VCaP (cell line): ENCODE measurements at regions not wholly inside any gene's neighbourhood (a gene's known extent, or its start where the extent isn't known, plus 50 kb on each side); places are given as distances from the start of the nearest gene placed in this dataset.

Experiments used
- H3K27ac ChIP-seq: fragments of 450-650 bp; 2 replicates; pipeline ENCODE4 v1.5.1; 2017
- TF ChIP-seq, protein P1 (sequence below): fragments of 450-650 bp; conservative IDR thresholded peaks from 2 replicates; pipeline ENCODE4 v1.5.1; 2017; ENCODE audit warnings: mild to moderate bottlenecking, moderate library complexity

- H3K27ac ChIP-seq: no peak overlapping the region
- TF ChIP-seq, protein P1, sequence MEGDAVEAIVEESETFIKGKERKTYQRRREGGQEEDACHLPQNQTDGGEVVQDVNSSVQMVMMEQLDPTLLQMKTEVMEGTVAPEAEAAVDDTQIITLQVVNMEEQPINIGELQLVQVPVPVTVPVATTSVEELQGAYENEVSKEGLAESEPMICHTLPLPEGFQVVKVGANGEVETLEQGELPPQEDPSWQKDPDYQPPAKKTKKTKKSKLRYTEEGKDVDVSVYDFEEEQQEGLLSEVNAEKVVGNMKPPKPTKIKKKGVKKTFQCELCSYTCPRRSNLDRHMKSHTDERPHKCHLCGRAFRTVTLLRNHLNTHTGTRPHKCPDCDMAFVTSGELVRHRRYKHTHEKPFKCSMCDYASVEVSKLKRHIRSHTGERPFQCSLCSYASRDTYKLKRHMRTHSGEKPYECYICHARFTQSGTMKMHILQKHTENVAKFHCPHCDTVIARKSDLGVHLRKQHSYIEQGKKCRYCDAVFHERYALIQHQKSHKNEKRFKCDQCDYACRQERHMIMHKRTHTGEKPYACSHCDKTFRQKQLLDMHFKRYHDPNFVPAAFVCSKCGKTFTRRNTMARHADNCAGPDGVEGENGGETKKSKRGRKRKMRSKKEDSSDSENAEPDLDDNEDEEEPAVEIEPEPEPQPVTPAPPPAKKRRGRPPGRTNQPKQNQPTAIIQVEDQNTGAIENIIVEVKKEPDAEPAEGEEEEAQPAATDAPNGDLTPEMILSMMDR: no peak
Measured at GRCh38 chr11:116379185-116379828, 393.5 kb downstream of the BUD13 start.

DNA sequence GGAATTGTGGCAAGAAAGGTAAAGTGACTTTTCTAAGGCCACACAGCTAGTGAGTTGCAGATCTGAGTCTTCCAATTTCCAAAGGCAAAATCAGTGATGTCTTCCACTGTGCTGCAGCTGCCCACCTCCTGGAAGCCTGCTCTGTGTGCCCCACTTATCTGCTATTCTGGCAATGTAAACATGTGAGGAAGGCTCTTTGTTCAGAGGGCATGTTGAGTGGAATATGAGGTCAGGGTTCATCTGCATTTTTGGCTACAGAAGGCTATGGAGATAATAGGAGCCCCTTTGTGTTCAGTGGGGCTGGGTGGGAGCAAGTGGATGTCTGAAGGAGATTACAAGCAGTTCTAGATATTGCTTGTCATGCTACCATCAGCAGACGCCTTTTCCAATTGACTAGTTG, 396.2 kb downstream of the BUD13 start:
- H3K27ac ChIP-seq: no peak overlapping the region

DNA sequence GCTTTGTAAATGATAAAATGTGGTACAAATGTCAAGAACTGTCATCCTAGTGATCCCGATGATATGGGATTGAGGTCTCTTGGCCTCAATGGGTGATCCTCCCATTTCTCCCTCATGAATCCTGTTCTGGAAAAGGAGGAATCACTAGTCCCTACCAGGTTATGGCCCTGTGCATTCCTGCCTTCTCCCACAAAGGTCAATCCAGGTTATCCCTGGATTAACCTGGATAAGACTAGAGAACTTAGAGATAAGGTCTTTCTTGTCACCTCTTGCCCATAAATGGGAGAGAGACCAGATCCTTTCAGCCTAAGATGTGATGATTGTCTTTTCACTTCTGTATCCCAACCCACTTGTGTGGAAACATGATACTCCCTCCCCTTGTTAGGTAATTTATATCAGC, 396.7 kb downstream of the BUD13 start:
- TF ChIP-seq, protein P1: no peak
- no peak overlapping the region for H3K27ac ChIP-seq

More for the DNA sequence above, 396.2 kb downstream of the BUD13 start:
- TF ChIP-seq, protein P1: no peak

DNA sequence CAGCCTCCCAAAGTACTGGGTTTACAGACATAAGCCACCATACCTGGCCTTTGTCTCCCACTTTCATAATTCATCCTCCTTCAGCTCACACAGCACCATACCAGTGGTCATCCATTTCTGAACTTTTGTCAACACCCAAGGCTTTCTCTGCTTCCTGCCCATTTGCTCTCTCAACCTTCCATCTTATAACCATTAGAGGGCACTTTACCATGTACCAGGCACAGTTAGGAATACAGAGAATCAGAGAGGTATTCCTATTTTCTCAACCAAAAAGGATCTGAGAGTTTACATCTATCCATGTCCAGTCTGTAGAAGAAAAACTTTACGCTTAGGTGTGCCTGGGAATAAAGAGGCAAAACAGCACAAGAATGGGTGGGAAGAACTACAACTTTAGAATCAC, 397.6 kb downstream of the BUD13 start:
- no peak overlapping the region for H3K27ac ChIP-seq
- TF ChIP-seq, protein P1: peak; percentile 39; the same call in 1 of the 2 replicates

DNA sequence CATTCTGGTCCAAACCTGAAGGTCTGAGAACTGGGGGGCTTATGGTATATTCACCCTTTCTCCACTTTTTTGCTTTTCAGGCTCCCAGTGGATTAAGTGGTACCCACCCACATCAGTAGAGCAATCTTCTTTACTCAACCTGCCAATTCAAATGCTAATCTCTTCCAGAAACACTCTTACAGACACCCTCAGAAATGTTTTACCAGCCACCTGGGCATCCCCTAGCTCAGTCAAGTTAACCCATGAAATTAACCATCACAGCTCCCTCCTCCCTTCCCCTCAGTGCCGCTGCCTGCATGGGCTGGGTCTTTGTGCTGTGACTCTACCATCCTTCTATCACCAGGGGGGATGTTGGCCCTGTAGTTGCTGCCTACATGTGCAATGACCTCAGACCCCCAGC, 398.7 kb downstream of the BUD13 start:
- no peak overlapping the region for H3K27ac ChIP-seq
- TF ChIP-seq, protein P1: no peak

DNA sequence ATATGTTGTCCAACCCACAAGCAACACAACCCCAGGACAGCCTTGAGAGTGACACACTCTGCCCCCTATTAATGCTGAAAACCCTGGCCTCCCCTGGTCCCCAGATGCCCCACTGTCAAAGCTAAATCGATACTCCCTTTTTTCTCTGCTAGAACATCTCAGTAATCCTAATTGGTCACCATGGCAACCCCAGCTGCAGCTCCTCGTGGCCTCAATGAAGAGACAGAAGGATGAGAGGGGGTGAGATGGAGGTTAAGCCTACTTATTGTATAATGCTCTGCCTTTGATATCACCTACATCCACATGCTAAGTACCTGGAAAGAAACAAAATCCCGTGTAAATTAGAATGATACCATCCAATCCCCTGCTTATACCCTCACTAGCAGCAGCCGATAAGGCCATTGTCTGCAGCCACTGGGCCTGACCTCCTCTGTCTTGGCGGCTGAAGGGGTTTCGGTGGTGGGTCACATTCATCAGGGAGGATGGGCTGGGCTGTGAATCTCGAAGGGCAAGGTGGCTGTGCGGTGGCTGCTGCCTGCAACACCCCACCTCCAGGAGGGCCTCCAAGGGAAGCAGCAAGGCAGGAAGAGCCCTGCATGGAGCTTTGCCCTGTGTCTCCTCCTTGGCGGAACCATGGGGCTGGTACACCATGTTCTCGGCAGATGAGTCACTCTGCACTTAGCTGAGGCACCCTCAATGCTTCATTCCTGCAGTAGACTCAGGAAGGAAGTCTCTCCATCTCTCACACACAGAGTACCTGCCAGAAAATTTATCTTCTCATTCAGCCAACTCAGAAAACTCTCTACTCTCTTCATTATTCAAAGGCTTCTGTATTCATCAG, 399.5 kb downstream of the BUD13 start:
- TF ChIP-seq, protein P1: no peak
- H3K27ac ChIP-seq: no peak overlapping the region

GRCh38 chr11:116371146-116371545, 401.6 kb downstream of the BUD13 start:
- TF ChIP-seq, protein P1: no peak
- no peak overlapping the region for H3K27ac ChIP-seq
